ENCODE measurements at regions not wholly inside any gene's neighbourhood (a gene's known extent, or its start where the extent isn't known, plus 50 kb on each side); places are given as distances from the start of the nearest gene placed in this dataset.

GRCh38 chr15:95972041-95972553 is 358.4 kb upstream of the NR2F2 start:
- DNase-seq = no peak

- DNase-seq = no peak
Observed at GRCh38 chr15:95972812-95973211, 357.7 kb upstream of the NR2F2 start.

GRCh38 chr15:95973566-95974256 is 356.8 kb upstream of the NR2F2 start:
- DNase-seq = no peak

- DNase-seq = no peak
Observed at GRCh38 chr15:95975212-95975611, 355.3 kb upstream of the NR2F2 start.

GRCh38 chr15:95979286-95979685 is 351.2 kb upstream of the NR2F2 start:
- DNase-seq = no peak

- DNase-seq = no peak
Observed at GRCh38 chr15:95981209-95981608, 349.3 kb upstream of the NR2F2 start.

- DNase-seq = no peak
Observed at GRCh38 chr15:95987299-95987698, 343.2 kb upstream of the NR2F2 start.

- no peak for DNase-seq
Observed at GRCh38 chr15:95987886-95988573, 342.5 kb upstream of the NR2F2 start.

- no peak for DNase-seq
Observed at GRCh38 chr15:95988574-95988887, 342.0 kb upstream of the NR2F2 start.

GRCh38 chr15:95989392-95989791 is 341.1 kb upstream of the NR2F2 start:
- no peak for DNase-seq

- DNase-seq = no peak
Observed at GRCh38 chr15:95990833-95991232, 339.7 kb upstream of the NR2F2 start.

- no peak for DNase-seq
Observed at GRCh38 chr15:95994418-95994817, 336.1 kb upstream of the NR2F2 start.

GRCh38 chr15:95995375-95996168 is 334.9 kb upstream of the NR2F2 start:
- no peak for DNase-seq

- DNase-seq = peak; percentile 1
Observed at GRCh38 chr15:95996494-95996893, 334.0 kb upstream of the NR2F2 start.

GRCh38 chr15:95998935-95999334 is 331.6 kb upstream of the NR2F2 start:
- DNase-seq = no peak

- DNase-seq = no peak
Observed at GRCh38 chr15:96002890-96003859, 327.3 kb upstream of the NR2F2 start.

- DNase-seq = no peak
Observed at GRCh38 chr15:96005906-96006305, 324.6 kb upstream of the NR2F2 start.

GRCh38 chr15:96011136-96011535 is 319.4 kb upstream of the NR2F2 start:
- DNase-seq = no peak

GRCh38 chr15:96014939-96015338 is 315.6 kb upstream of the NR2F2 start:
- no peak for DNase-seq

- DNase-seq = no peak
Observed at GRCh38 chr15:96019114-96019513, 311.4 kb upstream of the NR2F2 start.

- no peak for DNase-seq
Observed at GRCh38 chr15:96020133-96020532, 310.4 kb upstream of the NR2F2 start.

GRCh38 chr15:96020797-96021196 is 309.7 kb upstream of the NR2F2 start:
- no peak for DNase-seq

- no peak for DNase-seq
Observed at GRCh38 chr15:96023081-96023480, 307.4 kb upstream of the NR2F2 start.
